GM19455 (cell line): ENCODE measurements at regions not wholly inside any gene's neighbourhood (a gene's known extent, or its start where the extent isn't known, plus 50 kb on each side); places are given as distances from the start of the nearest gene placed in this dataset.

Experiments
- ATAC-seq: cut with Tn5 transposase; IDR thresholded peaks from one replicate; pipeline ENCODE4 v1.9.1; 2021; ENCODE audit not compliant: unreplicated experiment

DNA sequence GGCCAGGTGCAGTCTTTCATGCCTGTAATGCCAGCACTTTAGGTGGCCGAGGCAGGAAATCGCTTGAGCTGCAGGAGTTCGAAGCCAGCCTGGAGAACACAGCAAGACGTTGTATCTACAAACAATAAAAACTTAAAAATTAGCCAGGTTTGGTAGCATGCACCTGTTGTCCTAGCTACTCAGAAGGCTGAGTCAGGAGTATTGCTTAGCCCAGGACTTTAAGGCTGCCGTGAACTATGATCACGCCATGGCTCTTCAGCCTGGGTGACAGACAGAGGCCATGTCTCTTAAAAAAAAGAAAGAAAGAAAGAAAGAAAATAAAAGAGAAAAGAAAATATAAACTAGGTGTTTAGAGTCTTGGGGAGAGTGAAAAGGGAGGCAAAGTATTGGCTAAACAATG, 96.4 kb upstream of the PDE5A start:
- ATAC-seq: no peak

DNA sequence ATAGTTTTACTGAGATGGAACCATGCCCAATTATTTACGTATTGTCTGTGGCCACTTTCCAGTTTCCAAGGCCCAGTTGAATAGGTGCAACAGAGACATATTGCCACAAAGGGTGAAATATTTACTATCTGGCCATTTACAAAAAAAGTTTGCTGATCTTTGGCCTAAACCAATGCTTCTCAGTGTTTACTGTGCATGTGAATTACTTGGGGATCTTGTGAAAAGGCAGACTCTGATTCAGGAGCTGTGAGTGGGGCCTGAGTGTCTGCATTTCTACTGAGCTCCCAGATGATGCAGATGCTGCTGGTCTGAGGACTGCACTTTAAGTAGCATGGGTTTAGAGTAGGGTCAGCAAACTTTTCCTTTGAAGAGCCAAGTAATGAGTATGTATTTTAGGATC, 94.1 kb upstream of the PDE5A start:
- ATAC-seq: no peak

DNA sequence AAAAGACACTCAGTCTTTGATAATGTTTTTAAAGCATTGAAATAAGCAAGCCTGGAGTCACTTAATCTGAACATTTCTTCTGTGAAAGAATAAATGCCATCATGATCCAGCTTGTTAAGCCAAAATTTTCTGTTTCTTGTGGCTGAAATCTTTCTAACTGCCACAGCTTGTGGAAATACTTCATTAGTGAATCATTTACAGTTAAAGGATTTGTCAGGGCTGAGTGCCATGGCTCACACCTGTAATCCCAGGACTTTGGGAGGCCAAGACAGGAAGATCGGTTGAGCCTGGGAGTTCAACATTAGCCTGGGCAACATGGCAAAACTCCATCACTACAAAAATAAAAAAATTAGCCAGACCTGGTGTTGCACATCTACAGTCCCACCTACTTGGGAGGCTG, 93.3 kb upstream of the PDE5A start:
- ATAC-seq: no peak

DNA sequence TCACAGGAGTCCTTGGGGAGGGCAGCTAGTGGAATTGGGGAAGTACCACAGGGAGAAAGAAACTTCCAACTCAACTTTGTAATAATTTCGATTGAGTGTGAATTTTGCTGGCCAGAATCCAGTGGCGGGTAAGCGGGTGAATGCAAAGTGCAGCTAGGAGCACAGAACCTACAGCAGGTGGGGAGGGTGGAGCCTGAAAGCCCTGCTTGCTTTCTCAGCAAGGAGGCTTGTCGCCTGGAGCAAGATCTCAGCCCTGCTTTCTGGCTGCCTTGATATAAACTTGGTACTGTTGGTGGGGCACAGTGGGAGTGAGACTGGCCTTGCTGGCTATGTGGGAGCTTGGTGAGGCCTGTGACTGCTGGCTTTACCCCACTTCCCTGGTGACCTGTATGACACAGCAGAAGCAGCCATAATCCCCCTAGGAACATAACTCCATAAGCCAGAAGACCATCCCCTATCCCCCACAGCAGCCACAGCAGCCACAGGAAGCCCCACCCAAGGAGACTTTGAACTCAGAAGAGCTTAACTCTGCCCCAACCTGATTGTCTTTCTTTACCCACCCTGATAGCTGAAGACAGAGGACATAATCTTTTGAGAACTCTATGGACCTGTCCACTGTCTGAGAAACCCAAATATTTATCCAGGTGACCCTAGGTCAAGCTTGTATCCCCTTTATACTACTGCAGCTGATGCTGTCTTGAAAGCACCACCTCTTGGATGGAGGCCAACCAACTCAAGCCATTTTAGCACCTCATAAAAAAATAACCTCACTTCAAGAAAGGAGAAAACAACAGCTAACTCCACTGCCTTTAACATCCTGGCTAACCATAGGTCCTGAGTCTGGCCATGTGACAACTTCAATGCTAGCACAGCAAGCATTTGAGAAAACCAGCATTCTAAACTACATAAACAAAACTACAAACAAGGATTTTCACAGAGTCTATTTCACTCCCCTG, 87.2 kb upstream of the PDE5A start:
- ATAC-seq: no peak

DNA sequence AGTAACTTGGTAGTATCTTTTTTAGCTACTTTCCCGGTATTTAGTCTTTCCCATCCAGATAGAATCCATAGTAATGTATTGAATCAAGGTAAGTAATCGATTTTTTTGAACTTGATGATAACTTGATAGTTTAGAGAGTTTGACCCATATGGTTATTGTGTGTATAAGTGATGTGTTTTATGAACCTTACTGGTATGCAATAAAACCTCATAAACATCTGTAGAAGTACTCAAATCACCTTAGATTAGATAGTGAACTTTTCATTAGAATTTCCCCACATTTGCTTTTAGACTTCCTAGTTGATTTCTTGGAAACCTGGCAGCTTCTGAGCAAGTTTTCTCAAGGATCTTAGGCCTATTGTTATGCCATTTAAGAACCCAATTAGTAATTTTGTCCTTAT, 80.8 kb upstream of the PDE5A start:
- ATAC-seq: no peak

DNA sequence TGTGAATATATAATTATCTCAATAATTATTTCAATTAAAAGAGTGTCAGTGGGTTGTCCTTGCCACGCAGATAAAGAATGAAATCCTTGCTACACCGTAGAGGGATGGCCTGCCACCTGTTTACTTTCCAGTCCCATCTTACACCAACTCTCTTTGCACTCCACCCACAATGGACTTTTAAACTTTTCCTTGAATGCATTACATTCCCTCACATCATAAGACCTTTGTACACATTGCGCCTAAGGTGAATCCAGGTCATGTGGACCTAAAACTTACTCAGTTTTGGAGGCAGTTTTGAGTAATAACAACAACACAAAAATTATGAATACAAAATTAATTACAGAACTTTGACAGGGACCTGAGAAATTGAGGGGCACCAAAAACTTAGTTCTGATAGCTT, 78.7 kb upstream of the PDE5A start:
- ATAC-seq: no peak

DNA sequence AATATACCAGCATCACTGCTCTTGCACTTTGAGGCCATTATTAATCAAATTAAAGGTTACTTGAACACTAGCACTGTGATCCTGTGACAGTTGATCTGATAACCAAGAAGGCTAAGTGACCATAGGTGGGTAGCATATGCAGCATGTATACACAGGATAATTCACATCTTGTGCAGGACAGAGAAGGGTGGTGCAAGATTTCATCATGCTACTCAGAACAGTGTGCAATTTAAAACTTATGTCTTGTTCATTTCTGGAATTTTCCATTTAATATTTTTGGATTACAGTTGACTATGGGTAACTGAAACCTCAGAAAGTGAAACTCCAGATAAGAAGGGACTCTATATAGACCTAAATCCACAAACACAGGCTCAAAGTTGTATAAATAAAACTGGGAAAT, 78.2 kb upstream of the PDE5A start:
- no peak for ATAC-seq

DNA sequence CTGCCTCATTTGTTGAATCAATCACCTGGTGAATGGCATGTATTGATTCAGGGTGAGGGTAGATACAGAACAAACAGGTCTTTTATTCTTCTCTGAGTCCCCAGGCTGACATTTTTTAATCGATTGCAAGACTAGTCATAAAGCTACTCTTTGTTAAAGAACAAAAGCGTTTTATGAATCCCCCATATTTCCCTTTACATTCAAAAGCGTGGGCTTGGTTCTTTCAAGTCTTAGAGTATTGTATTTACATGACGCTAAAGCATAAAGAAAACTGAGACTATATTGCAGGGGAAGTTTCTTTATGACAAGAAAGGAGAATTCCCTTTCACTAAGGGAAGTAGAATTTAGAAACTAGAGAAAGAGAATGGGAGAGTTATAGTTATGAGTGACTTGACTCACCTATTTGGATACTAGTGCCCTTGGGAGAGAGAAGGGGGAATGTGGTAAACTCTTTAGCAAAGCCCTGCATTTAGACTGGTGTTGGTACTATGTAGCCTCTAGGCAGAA, 69.3 kb upstream of the PDE5A start:
- ATAC-seq: peak; percentile 54

DNA sequence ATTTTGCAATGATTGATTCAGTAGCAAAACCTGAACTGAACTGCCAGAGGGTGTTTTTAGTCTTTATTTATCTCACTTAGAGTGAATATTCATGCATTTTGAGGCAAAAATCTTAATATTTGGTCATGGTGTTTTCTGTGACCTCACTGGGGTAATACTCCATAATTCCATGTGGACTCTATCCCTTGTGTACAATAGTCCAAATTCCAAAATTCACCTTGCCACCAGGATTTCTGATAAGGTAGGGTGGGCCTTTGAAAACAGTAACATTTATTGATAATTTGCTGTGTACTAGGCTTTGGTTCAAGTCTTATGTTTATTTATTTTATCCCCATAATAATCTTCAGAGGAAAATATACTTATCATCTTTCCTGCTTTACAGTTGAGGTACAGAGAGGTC, 68.4 kb upstream of the PDE5A start:
- ATAC-seq: no peak

DNA sequence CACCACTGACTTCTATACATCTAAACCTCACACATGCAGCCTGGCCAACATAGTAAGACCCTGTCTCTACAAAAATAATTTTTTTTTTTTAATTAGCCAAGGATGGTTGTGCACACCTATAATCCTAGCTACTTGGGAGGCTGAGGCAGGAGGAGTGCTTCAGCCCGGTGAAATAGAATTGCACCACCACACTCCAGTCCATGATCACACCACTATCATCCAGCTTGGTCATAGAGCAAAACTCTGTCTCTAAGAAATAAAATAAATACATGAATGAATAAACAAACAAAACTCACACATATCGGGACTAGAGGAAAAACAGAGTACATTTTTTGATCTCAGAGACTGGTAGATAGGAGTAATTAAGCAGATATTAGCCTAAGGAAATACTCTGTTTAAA, 66.6 kb upstream of the PDE5A start:
- ATAC-seq: no peak

DNA sequence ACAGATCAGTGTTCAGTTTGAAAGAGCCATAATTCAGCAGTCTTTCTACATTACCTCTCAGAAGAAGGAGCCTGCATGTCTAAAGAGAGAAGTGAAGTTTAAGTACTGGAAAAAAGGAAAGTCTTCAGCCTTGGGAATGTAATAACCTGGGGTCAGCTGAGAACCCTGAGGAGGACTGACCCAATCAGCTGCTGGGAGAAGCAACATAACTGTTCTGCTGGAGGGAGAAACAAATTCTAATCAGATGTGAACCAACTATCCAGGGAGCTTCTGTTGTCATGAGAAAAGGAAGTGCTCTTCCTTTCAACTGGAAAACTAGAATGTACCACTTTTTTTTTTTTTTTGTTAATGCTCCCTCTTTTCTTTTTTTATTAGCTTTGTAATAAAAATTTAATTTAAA, 64.5 kb upstream of the PDE5A start:
- ATAC-seq: no peak

DNA sequence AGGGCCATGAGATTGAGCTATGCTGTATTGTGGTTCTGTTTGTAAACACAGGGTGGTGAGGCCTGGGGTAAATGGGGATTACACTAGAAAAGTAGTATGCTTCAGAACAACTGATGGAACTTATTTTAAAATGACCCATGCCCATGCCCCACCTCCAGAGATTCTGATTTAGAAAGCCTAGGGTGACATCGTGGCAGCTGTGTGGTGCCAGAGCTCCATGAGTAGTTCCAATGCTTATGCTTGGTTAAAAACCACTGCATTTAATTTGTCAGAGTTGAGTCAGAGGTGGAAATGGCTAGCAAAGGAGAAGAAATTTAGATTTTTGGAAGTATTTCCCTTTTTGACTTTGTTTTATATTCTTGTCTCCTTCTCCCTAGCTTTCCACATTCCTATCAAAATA, 63.4 kb upstream of the PDE5A start:
- no peak for ATAC-seq

DNA sequence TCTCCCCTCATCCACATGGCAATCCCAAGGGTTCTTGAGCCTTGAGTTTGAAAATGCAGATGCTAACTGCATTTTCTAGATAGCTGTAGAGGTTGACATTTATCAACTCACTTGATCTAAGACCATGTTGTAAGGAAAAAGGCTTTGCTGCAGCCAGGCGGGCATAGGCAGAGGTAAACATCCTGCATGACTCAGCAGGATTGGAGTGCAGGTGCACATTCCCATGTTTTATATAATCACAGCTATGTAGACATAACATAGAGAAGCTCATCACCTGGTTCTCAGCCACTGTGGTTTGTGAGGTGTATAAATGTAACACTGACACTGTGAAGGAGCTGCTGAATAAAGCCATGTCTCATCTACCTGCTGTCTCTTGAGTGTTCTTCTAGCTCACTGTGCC, 62.3 kb upstream of the PDE5A start:
- ATAC-seq: no peak

DNA sequence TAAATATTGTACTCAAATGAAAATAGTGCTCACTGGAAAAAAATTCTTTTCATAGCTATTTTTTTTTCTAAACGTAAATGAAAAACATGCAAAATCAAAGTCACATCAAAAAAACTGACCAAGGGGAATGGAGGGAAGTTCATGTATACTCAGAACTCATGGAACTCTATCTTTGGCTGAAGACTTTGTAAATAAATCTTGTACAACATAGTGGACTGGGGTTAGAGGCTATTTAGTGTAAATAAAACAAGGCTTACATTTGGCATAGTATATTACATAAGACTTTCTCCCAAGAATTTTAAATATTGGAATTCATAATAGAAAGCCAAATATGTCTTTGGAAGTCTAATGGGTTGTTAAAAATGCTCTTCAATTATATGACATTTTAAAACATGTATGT, 59.8 kb upstream of the PDE5A start:
- ATAC-seq: no peak

DNA sequence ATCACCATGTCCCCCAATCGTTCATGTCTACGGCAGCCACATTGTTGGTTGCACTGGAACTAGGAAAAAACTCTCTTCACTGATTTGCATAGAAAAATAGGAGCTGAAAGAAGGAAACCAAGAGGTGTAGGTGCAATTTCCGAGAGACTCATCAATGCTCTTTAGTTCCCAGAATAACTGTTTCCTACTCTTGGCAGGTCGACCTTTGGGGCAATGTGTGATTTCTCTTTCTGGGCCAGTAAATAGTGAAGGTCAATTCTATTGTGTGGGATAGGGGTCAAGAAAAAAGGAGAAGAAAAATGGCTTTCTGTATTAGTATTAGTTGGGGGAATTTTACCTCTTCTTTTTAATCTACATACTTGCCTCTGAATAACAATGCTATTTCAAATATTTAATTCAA, 55.9 kb upstream of the PDE5A start:
- no peak for ATAC-seq

DNA sequence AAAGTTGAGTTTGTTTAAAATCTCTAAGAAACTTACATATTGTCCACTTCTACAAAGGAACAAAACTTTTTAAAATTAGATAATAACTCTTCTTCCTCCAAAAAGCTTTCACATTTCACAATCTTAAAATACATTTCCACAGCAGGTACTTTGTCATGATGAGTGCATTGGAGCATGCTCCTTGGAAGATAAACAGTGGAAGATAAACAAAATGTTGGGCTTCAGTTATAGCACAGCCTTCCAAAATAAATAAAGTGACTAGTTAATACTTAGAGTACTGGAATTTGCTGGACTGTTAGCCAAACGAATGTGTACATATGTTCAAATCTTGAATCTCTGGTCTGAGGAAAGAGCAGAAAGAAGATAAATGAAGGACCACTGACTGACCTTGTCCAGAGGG, 54.9 kb upstream of the PDE5A start:
- no peak for ATAC-seq

DNA sequence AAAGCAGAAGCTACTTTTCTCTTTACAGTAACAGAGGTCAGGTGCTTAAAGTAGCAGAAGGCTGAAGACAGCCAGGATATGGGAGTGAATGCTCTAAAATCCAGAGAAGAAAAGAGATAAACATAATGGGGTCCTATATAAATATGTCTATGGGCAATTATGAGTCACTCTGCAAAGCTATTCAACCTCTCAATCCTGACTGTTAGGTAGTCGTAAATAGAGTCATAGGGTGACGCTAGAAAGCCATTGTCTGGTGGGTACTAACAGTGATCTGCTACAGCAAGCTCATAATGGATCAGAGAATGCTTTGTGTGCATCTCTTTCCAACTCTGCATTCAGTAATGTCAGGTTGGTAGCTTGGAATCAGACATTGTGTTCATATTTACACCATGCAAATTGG, 53.5 kb upstream of the PDE5A start:
- no peak for ATAC-seq

DNA sequence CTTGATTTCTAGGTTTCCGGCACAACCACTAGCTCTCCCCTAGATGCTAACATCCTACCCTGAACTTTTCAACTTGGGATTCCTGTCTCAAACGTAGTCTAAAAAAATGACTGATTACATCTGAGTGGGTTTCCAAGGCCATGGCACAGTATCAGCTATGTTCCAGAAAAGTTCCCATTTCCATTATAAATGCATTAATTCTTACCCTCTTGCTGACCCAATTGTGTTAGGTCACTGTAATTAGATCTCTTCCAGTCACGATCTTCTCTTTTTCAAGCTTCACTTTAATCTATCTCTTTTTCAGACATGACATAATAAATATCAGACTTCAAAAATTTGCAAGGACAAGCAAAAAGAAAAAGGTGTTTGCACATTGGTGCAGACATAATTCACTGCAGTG, 50.6 kb upstream of the PDE5A start:
- no peak for ATAC-seq

DNA sequence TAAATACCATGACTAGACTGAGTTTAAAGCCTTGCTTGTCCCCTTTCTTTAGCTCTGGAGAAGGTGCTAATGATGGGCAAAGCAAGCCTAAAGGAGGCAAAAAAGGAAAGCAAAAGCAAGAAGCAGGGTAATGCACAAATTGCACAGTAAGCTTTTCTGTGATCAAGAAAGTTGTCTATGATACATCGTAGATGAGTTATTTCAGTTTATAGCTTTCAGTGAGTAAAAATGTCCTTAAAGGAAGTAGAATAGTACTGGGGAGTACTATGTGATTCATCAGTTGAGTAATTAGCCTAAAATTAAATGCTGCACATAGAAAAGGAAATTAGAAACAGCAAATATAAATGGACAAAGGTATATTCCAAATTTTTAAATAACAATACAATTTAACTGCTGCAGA, 50.2 kb upstream of the PDE5A start:
- no peak for ATAC-seq
